ACC112 (cell line): ENCODE measurements at regions not wholly inside any gene's neighbourhood (a gene's known extent, or its start where the extent isn't known, plus 50 kb on each side); places are given as distances from the start of the nearest gene placed in this dataset.

Experiments used
- H2AFZ ChIP-seq: fragments of 200-600 bp; sonication (generic); one replicate; pipeline ENCODE4 v1.6.0; 2017; ENCODE audit warnings: antibody characterized with exemption, low read length; ENCODE audit not compliant: unreplicated experiment
- H3K27ac ChIP-seq: fragments of 200-600 bp; sonication (generic); 2 replicates; pipeline ENCODE4 v1.5.1; 2014; ENCODE audit warnings: low read depth, mild to moderate bottlenecking, antibody characterized with exemption, low read length, moderate library complexity
- H3K27me3 ChIP-seq: fragments of 200-600 bp; sonication (generic); 2 replicates; pipeline ENCODE4 v1.6.1; 2014; ENCODE audit warnings: mild to moderate bottlenecking, antibody characterized with exemption, low read length, moderate library complexity, mixed read lengths; ENCODE audit not compliant: insufficient read depth
- H3K36me3 ChIP-seq: fragments of 200-600 bp; sonication (generic); 2 replicates; pipeline ENCODE4 v1.6.1; 2016; ENCODE audit warnings: mild to moderate bottlenecking, antibody characterized with exemption, low read length, moderate library complexity, mixed read lengths; ENCODE audit not compliant: insufficient read depth
- H3K4me1 ChIP-seq: fragments of 200-600 bp; sonication (generic); one replicate; pipeline ENCODE4 v1.6.1; 2016; ENCODE audit warnings: low read length, mixed read lengths; ENCODE audit not compliant: insufficient read depth, unreplicated experiment, control insufficient read depth
- H3K4me3 ChIP-seq: fragments of 200-600 bp; sonication (generic); 2 replicates; pipeline ENCODE4 v1.5.1; 2014; ENCODE audit warnings: mild to moderate bottlenecking, low read depth, low read length
- H3K79me2 ChIP-seq: fragments of 200-600 bp; sonication (generic); one replicate; pipeline ENCODE4 v1.6.0; 2016; ENCODE audit warnings: low read length; ENCODE audit not compliant: control insufficient read depth, unreplicated experiment, insufficient read depth

DNA sequence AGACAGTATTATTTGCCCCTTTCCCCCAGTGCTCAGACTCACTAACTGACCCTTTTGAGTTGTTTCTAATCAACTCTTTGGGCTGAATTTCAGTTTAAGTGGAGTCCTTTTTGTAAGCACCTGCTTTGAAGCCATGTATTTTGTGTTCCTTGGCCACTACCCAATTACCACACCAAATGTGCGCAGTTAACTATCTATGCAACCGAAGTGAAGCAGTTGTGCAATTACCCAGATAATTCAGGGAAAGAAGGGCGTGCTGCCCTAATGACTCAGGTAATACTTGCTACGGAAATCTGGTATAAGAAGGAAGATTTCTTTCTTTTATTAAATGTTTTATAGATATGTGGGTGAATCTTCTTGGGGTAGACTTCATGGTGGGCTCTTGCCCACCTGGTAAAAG, 371.9 kb upstream of the TBL1XR1 start:
- no peak overlapping the region for H3K27ac ChIP-seq
- H3K4me3 ChIP-seq, result no peak overlapping the region
- no peaks in the 10 kb centered on the region for H3K79me2 ChIP-seq
- no peaks in the 10 kb centered on the region for H3K36me3 ChIP-seq
- H2AFZ ChIP-seq, result no peak overlapping the region
- no peaks in the 10 kb centered on the region for H3K4me1 ChIP-seq
- no peaks in the 10 kb centered on the region for H3K27me3 ChIP-seq

DNA sequence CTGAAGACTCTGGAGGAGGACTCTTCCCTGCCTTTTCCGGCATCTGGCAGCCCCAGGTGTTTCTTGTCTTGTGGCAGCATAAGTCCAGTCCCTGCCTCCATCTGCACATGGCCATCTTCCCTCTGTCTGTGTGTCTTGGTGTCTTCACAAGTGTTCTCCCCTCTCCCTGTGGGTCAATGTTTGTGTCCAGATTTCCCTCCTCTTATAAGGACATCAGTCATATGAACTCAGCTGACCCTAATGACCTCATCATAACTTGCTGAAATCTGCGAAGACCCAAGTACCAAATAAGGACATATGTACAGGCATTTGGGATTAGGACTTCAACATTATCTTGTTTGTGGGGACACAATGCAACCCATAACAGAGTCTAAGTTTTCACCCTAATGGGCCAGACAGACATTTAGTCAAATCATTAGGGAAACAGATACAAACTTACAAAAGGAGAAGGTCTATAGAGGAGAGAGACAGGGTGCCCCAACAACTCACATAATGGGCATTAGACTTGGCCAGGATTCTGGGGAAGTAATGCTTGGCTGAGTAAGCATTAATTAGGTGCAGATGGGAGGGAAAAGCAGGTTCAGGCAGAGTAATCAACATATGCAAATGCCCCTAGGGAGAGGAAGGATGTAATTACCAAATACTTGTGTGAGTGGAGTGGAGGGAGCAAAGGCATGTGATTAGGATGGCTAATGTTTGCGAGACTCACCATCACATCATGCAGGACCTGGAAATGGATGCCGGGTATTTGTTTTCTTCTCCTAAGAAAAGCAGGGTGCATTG, 372.8 kb upstream of the TBL1XR1 start:
- Histone ChIP-seq H3K27me3 (no peaks in the 10 kb centered on the region), H3K4me3 (no peak overlapping the region), H3K27ac (no peak overlapping the region)

DNA sequence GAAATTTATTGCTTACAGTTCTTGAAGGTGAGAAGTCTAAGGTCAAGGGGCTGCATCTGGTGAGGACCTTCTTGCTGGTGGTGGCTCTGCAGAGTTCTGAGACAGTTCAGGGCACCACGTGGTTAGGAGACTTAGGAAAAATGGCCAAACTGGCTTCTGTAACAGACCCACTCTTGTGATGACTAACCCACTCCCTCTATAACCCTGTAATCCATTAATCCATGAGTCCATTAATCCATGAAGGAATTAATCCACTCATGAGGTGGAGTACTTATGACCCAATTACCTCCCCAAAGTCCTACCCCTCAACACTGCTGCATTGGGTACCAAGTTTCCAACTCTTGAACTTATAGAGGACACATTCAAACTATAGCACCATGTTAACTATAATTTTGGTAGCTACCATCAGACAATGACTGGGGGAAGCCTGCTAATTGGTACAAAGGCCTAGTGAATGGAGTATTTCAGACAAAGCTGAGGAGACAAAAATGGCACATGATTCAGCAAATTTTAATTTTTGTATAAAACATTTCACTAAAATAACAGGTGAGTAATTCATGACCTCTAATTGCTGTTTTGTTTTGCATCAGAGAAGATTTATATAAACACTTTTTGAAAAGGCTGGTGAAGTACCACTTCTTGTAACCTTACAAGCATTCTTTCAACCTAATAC, 374.1 kb upstream of the TBL1XR1 start:
- Histone ChIP-seq H3K27ac (no peak overlapping the region), H3K79me2 (no peaks in the 10 kb centered on the region), H3K4me3 (no peak overlapping the region), H3K4me1 (peaks cover 5% of the 10 kb centered on the region), H3K27me3 (no peaks in the 10 kb centered on the region), H2AFZ (no peak overlapping the region), H3K36me3 (no peaks in the 10 kb centered on the region)

More for the DNA sequence above, 372.8 kb upstream of the TBL1XR1 start:
- no peak overlapping the region for H2AFZ ChIP-seq
- H3K79me2 ChIP-seq, result no peaks in the 10 kb centered on the region
- no peaks in the 10 kb centered on the region for H3K36me3 ChIP-seq
- peaks cover 5% of the 10 kb centered on the region for H3K4me1 ChIP-seq

DNA sequence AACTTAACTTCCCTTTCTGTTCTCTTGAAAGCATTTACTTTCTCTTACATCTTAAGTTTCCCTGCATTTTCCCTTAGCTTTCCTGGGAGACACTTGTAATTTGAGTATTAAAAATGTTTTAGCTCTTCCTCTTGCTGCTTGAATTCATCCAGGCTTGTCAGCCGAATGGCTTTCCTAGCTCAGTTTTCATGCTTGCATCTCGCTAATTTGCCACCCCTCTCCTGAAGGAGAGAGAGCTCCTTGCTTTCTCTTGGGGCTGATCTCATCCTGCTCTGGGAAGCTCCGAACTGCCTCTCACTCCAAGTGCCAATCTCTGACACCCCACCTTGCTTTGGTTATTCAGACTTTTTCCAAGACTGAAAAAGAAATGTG, 374.6 kb upstream of the TBL1XR1 start:
- H3K4me3 ChIP-seq, result no peak overlapping the region
- no peak overlapping the region for H3K27ac ChIP-seq
- H2AFZ ChIP-seq, result no peak overlapping the region
- H3K36me3 ChIP-seq, result no peaks in the 10 kb centered on the region
- no peaks in the 10 kb centered on the region for H3K79me2 ChIP-seq
- H3K27me3 ChIP-seq, result no peaks in the 10 kb centered on the region
- H3K4me1 ChIP-seq, result peaks cover 5% of the 10 kb centered on the region

DNA sequence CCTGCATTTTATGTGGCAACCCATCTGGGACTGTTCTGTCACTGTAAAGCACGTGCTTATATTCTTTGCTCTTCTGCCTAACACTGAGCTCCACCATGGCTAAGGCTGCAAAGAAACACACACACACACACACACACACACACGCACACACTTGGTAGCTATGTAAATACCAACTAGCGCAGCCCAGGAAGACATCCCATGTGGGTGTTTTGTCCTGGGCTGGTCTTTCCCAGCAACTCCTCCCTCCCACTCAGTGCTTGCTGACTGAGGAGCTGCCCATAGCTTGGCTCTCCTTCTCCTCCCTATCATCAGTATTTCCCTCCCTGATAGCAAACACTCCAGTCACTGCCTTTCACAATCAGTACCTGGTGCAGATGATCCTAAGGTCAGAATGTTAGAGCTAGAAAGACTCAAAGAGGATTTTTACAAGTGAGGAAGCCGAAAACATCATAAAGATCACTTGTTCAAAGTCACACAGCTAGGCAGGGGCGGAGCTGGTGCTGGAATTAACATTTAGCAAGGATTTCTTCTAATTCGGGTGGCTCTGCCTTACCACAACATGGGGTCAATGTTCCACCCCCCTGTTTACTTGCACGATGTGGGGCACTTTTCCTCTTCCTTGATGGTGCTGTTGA, 377.1 kb upstream of the TBL1XR1 start:
- Histone ChIP-seq H3K79me2 (no peaks in the 10 kb centered on the region), H3K36me3 (no peaks in the 10 kb centered on the region), H3K27me3 (no peaks in the 10 kb centered on the region), H2AFZ (no peak overlapping the region), H3K4me3 (no peak overlapping the region), H3K4me1 (peaks cover 5% of the 10 kb centered on the region), H3K27ac (no peak overlapping the region)

DNA sequence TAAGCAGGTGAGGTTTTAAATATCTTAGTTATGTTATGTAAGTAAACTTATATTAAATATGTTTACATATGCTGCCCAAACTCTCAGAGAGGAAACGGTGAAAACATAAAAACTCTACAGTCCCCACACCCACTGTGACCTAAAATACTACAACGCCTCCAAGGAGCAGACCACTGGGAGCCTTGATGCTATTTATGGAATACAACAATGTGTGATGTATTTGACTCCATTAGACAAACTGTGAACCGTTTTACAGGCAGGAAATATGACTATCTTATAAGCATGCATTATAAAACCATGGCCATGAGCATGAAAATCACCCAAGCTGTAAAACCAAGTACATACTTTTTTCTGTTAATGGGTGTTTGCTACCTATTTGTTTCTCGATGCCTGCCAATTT, 379.5 kb upstream of the TBL1XR1 start:
- Histone ChIP-seq H2AFZ (no peak overlapping the region), H3K4me3 (no peak overlapping the region), H3K79me2 (no peaks in the 10 kb centered on the region), H3K36me3 (no peaks in the 10 kb centered on the region), H3K4me1 (peaks cover 5% of the 10 kb centered on the region), H3K27me3 (no peaks in the 10 kb centered on the region), H3K27ac (no peak overlapping the region)

DNA sequence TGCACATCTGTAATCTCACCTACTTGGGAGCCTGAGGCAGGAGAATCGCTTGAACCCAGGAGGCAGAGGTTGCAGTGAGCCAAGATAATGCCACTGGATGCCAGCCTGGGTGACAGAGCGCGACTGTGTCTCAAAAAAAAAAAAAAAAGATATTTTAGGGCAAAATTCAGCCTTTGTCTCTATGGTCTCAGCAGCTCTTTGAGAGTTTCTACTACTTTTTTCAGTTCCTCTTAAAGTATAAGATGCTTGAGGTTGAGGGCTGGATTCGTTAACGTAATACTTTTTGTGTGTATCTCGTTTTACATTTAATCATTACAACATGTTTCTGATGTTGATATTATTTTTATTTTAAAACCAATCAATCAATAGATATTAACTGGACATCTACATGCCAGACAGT, 381.2 kb upstream of the TBL1XR1 start:
- Histone ChIP-seq H3K4me3 (no peak overlapping the region), H3K4me1 (peaks cover 5% of the 10 kb centered on the region), H3K36me3 (no peaks in the 10 kb centered on the region), H3K27ac (no peak overlapping the region), H2AFZ (no peak overlapping the region), H3K79me2 (no peaks in the 10 kb centered on the region), H3K27me3 (no peaks in the 10 kb centered on the region)

DNA sequence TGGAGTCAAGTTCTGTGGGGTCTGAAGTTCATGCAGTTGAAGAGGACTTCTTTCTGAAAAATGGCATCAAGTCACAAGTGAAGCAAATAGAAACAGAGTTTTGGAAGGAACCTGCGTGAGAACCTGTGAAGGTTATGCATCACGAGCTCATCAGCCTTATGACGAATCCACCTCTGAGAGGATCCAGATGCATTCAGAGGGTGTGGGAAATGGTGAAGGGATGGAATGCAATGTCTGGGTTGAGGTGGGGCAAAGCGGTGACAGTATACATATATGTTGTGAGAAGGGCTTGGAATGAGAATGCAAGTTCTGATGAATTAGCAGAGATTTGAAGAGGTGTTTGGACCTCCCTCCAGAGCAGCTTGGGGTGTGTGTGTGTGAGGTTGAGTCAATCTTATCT, 382.1 kb upstream of the TBL1XR1 start:
- Histone ChIP-seq H2AFZ (no peak overlapping the region), H3K27me3 (no peaks in the 10 kb centered on the region), H3K4me3 (no peak overlapping the region), H3K79me2 (no peaks in the 10 kb centered on the region), H3K36me3 (no peaks in the 10 kb centered on the region), H3K27ac (no peak overlapping the region), H3K4me1 (peaks cover 3% of the 10 kb centered on the region)

DNA sequence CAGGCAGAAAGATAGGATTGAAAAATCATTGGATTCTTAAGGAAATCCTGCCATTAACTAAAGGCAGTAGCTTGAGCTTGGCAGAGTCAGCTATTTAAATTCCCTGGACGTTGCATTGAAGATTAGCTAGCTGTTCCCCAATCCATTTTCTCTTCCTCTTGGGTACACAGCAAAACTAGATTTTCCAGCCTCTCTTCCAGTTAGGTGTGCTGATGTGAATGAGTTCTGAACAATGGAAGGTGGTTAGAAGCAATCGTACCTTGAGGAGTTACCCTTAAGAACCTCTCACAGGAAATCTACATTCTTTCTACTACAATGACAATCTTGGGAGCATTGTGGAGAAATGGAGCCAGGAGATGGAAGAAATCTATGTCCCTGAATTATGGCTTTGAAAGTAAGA, 383.2 kb upstream of the TBL1XR1 start:
- Histone ChIP-seq H3K27ac (no peak overlapping the region), H3K79me2 (no peaks in the 10 kb centered on the region), H2AFZ (no peak overlapping the region), H3K27me3 (no peaks in the 10 kb centered on the region), H3K36me3 (no peaks in the 10 kb centered on the region), H3K4me3 (no peak overlapping the region), H3K4me1 (no peaks in the 10 kb centered on the region)

DNA sequence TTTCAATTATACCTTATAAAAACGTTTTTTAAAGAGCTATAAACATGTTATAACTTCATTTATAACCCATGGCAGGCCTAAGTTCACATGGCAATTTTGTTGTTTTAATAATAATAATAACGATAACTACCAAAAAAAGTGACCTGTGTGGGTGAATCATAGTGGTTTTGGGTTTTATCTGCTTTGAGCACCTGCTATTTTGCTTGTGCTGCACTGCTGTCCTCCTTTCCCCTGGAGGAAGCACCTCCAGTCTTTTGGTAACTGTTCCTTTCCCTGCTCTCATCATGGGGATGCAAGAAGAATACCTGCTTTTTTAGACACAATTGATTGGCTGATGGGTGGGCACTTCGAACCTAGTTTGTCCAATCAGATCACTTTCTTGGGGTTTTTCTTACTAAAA, 388.0 kb upstream of the TBL1XR1 start:
- no peaks in the 10 kb centered on the region for H3K27me3 ChIP-seq
- no peak overlapping the region for H3K4me3 ChIP-seq
- peaks cover 16% of the 10 kb centered on the region for H3K4me1 ChIP-seq
- H3K79me2 ChIP-seq, result no peaks in the 10 kb centered on the region
- no peak overlapping the region for H3K27ac ChIP-seq
- H3K36me3 ChIP-seq, result no peaks in the 10 kb centered on the region
- no peak overlapping the region for H2AFZ ChIP-seq
